ENCODE measurements at regions not wholly inside any gene's neighbourhood (a gene's known extent, or its start where the extent isn't known, plus 50 kb on each side); places are given as distances from the start of the nearest gene placed in this dataset.
"Not testable (repeated sequence)": the region's sequence is repeated elsewhere in the genome, so short reads cannot be mapped to it uniquely, and the experiment has no call there.

DNA sequence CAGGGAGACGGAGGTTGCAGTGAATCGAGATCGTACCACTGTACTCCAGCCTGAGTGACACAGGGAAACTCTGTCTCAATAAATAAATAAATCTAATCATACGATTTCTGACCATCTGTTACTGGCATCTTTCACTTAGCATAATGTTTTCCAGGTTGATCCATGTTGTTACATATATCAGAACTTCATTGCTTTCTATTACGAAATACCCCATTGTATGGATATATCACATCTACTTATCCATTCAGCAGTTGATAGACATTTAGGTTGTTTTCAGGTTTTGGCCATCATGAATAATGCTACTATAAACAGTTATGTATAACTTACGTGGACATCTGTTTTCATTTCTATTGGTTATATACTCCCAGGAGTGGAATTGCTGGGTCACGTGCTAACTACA, 303.9 kb downstream of the PAX3 start (continued):
- TF ChIP-seq, protein P1, sequence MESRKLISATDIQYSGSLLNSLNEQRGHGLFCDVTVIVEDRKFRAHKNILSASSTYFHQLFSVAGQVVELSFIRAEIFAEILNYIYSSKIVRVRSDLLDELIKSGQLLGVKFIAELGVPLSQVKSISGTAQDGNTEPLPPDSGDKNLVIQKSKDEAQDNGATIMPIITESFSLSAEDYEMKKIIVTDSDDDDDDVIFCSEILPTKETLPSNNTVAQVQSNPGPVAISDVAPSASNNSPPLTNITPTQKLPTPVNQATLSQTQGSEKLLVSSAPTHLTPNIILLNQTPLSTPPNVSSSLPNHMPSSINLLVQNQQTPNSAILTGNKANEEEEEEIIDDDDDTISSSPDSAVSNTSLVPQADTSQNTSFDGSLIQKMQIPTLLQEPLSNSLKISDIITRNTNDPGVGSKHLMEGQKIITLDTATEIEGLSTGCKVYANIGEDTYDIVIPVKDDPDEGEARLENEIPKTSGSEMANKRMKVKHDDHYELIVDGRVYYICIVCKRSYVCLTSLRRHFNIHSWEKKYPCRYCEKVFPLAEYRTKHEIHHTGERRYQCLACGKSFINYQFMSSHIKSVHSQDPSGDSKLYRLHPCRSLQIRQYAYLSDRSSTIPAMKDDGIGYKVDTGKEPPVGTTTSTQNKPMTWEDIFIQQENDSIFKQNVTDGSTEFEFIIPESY (CRISPR knock-in tag; IDR thresholded peaks at IDR 0.05): no peak
- TF ChIP-seq, protein P2, sequence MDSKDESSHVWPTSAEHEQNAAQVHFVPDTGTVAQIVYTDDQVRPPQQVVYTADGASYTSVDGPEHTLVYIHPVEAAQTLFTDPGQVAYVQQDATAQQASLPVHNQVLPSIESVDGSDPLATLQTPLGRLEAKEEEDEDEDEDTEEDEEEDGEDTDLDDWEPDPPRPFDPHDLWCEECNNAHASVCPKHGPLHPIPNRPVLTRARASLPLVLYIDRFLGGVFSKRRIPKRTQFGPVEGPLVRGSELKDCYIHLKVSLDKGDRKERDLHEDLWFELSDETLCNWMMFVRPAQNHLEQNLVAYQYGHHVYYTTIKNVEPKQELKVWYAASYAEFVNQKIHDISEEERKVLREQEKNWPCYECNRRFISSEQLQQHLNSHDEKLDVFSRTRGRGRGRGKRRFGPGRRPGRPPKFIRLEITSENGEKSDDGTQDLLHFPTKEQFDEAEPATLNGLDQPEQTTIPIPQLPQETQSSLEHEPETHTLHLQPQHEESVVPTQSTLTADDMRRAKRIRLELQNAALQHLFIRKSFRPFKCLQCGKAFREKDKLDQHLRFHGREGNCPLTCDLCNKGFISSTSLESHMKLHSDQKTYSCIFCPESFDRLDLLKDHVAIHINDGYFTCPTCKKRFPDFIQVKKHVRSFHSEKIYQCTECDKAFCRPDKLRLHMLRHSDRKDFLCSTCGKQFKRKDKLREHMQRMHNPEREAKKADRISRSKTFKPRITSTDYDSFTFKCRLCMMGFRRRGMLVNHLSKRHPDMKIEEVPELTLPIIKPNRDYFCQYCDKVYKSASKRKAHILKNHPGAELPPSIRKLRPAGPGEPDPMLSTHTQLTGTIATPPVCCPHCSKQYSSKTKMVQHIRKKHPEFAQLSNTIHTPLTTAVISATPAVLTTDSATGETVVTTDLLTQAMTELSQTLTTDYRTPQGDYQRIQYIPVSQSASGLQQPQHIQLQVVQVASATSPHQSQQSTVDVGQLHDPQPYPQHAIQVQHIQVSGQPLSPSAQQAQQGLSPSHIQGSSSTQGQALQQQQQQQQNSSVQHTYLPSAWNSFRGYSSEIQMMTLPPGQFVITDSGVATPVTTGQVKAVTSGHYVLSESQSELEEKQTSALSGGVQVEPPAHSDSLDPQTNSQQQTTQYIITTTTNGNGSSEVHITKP (IDR thresholded peaks at IDR 0.05; ENCODE audit: partially characterized antibody): no peak

DNA sequence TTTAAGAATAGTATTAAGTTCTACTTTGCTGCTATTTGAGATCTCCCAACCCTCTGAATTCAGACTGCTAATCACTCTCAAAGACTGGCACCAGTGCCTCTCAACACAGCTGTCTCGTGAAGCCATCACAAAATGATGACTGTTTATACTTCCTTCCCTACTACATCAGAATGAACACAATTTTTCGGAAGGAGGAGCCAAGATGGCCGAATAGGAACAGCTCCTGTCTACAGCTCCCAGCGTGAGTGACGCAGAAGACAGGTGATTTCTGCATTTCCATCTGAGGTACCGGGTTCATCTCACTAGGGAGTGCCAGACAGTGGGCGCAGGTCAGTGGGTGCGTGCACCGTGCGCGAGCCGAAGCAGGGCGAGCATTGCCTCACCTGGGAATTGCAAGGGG, 314.4 kb downstream of the PAX3 start:
- H3K4me2 ChIP-seq (ENCODE audit: insufficient read depth, low read length); H3K27me3 ChIP-seq (ENCODE audit: control insufficient read depth in 2 of 2, insufficient read depth in 2 of 2, low read length in 2 of 2); BruUV-seq (replicated peaks); H3K27ac ChIP-seq (ENCODE audit: extremely low read depth, low read depth, low read length); H3K4me3 ChIP-seq; H3K9me1 ChIP-seq (ENCODE audit: control insufficient read depth, insufficient read depth, low read length); CTCF ChIA-PET (ENCODE audit: low intra/inter-chr PET ratio); intact Hi-C loops (cut with micrococcal nuclease); H3K79me2 ChIP-seq (ENCODE audit: control insufficient read depth, insufficient read depth, low read length); in situ Hi-C loops (cut with MboI); POLR2A ChIA-PET; H3K9me3 ChIP-seq (replicated peaks; ENCODE audit: control insufficient read depth, insufficient read depth, low read depth, low read length); FAIRE-seq; ATAC-seq; H3K36me3 ChIP-seq (ENCODE audit: control insufficient read depth, insufficient read depth, low read length); H4K20me1 ChIP-seq (replicated peaks; ENCODE audit: control insufficient read depth, insufficient read depth, low read length); H2AFZ ChIP-seq (ENCODE audit: low read depth, low read length); H3K9ac ChIP-seq (ENCODE audit: insufficient read depth in 1 of 2, low read depth in 2 of 2, low read length in 2 of 2); H3K4me1 ChIP-seq (replicated peaks in 1 of 2; ENCODE audit: control insufficient read depth in 2 of 2, insufficient read depth in 2 of 2, low read length in 2 of 2); DNase-seq (ENCODE audit: extremely low read depth in 1 of 4, low spot score in 3 of 4): not testable (repeated sequence)
- WGBS (ENCODE audit: insufficient coverage, low coverage, missing lambda C conversion rate): 0% methylated on average over 4 of the region's 13 CpGs

Measured in K562 (cell line).